Esophagus squamous epithelium (tissue), 4 donors: ENCODE measurements at regions not wholly inside any gene's neighbourhood (a gene's known extent, or its start where the extent isn't known, plus 50 kb on each side); places are given as distances from the start of the nearest gene placed in this dataset.

Source experiments
- POLR2A ChIP-seq, 4 donors: fragments of 450-650 bp; IDR thresholded peaks; one replicate each; pipeline ENCODE4 v1.6.1; 2017; ENCODE audit warnings: antibody characterized with exemption in 4 of 4, mild to moderate bottlenecking in 4 of 4, moderate library complexity in 3 of 4
- TF ChIP-seq, protein P1 (sequence below), 6 experiments: fragments of 450-650 bp in 4 of 6; fragments of 200-600 bp in 2 of 6; sonication (generic) in 2 of 6; IDR thresholded peaks; one replicate each; pipeline ENCODE4 v1.5.1; 2016 to 2019; ENCODE audit warnings: antibody characterized with exemption in 6 of 6, mild to moderate bottlenecking in 4 of 6, moderate library complexity in 4 of 6

DNA sequence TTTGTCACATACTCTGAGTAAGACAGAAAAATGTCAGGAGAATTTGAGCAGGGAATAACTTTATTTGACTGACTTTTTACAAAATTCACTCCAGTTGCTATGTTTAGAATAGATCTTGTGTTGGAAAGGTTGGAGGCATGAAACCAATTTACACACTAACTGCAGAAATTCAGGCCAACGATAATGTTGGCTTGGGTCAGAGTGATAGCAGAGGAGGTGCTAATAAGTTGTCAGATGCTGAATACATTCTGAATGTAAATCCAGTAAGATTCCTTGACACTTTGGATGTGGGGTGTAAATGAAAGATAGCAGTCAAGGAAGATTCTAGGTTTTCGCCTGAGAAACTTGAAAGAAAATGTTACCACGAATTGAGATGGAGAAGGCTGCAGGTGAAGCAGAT, 502.5 kb upstream of the GHITM start:
- no peak for TF ChIP-seq POLR2A (IDR thresholded peaks at IDR 0.05)
- TF ChIP-seq, protein P1, sequence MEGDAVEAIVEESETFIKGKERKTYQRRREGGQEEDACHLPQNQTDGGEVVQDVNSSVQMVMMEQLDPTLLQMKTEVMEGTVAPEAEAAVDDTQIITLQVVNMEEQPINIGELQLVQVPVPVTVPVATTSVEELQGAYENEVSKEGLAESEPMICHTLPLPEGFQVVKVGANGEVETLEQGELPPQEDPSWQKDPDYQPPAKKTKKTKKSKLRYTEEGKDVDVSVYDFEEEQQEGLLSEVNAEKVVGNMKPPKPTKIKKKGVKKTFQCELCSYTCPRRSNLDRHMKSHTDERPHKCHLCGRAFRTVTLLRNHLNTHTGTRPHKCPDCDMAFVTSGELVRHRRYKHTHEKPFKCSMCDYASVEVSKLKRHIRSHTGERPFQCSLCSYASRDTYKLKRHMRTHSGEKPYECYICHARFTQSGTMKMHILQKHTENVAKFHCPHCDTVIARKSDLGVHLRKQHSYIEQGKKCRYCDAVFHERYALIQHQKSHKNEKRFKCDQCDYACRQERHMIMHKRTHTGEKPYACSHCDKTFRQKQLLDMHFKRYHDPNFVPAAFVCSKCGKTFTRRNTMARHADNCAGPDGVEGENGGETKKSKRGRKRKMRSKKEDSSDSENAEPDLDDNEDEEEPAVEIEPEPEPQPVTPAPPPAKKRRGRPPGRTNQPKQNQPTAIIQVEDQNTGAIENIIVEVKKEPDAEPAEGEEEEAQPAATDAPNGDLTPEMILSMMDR (IDR thresholded peaks at IDR 0.05): no peak
